HEK293 (cell line): ENCODE measurements at regions not wholly inside any gene's neighbourhood (a gene's known extent, or its start where the extent isn't known, plus 50 kb on each side); places are given as distances from the start of the nearest gene placed in this dataset.

ENCODE experiments used
- BCL11B ChIP-seq: fragments of 450-650 bp; formaldehyde crosslinking; IDR thresholded peaks from 2 replicates; pipeline ENCODE4 v1.5.1; 2016; ENCODE audit warnings: low read depth, missing biosample characterization, missing genetic modification characterization
- GFI1B ChIP-seq: fragments of 450-650 bp; formaldehyde crosslinking; IDR thresholded peaks from 2 replicates; pipeline ENCODE4 v1.5.1; 2016; ENCODE audit warnings: missing biosample characterization, missing genetic modification characterization
- GLI4 ChIP-seq: fragments of 450-650 bp; formaldehyde crosslinking; IDR thresholded peaks from 2 replicates; pipeline ENCODE4 v1.5.1; 2016; ENCODE audit warnings: missing biosample characterization, missing genetic modification characterization
- GLIS2 ChIP-seq: fragments of 450-650 bp; formaldehyde crosslinking; IDR thresholded peaks from 2 replicates; pipeline ENCODE4 v1.5.1; 2016; ENCODE audit warnings: missing biosample characterization, missing genetic modification characterization
- MZF1 ChIP-seq: fragments of 450-650 bp; formaldehyde crosslinking; IDR thresholded peaks from 2 replicates; pipeline ENCODE4 v1.5.1; 2017; ENCODE audit warnings: missing biosample characterization, missing genetic modification characterization, borderline replicate concordance
- SCRT2 ChIP-seq: fragments of 450-650 bp; formaldehyde crosslinking; IDR thresholded peaks from 2 replicates; pipeline ENCODE4 v1.5.1; 2016; ENCODE audit warnings: missing biosample characterization, missing genetic modification characterization
- WT1 ChIP-seq: fragments of 450-650 bp; formaldehyde crosslinking; IDR thresholded peaks from 2 replicates; pipeline ENCODE4 v1.5.1; 2016; ENCODE audit warnings: missing biosample characterization, missing genetic modification characterization
- YY1 ChIP-seq: fragments of 450-650 bp; formaldehyde crosslinking; IDR thresholded peaks from 2 replicates; pipeline ENCODE4 v1.5.1; 2018; ENCODE audit warnings: missing biosample characterization, missing genetic modification characterization
- ZBTB48 ChIP-seq: fragments of 450-650 bp; formaldehyde crosslinking; IDR thresholded peaks from 2 replicates; pipeline ENCODE4 v1.5.1; 2016; ENCODE audit warnings: missing biosample characterization, missing genetic modification characterization
- ZFP3 ChIP-seq: fragments of 450-650 bp; formaldehyde crosslinking; IDR thresholded peaks from 2 replicates; pipeline ENCODE4 v1.5.1; 2016; ENCODE audit warnings: low read depth, missing biosample characterization, missing genetic modification characterization
- ZNF155 ChIP-seq: fragments of 450-650 bp; formaldehyde crosslinking; IDR thresholded peaks from 2 replicates; pipeline ENCODE4 v1.5.1; 2016; ENCODE audit warnings: missing biosample characterization, missing genetic modification characterization
- ZNF202 ChIP-seq: fragments of 450-650 bp; formaldehyde crosslinking; IDR thresholded peaks from 2 replicates; pipeline ENCODE4 v1.5.1; 2016; ENCODE audit warnings: missing biosample characterization, missing genetic modification characterization, borderline replicate concordance
- ZNF239 ChIP-seq: fragments of 450-650 bp; formaldehyde crosslinking; IDR thresholded peaks from 2 replicates; pipeline ENCODE4 v1.5.1; 2016; ENCODE audit warnings: missing biosample characterization, missing genetic modification characterization
- ZNF24 ChIP-seq: fragments of 450-650 bp; formaldehyde crosslinking; IDR thresholded peaks from 2 replicates; pipeline ENCODE4 v1.5.1; 2016; ENCODE audit warnings: missing biosample characterization, missing genetic modification characterization
- ZNF266 ChIP-seq: fragments of 450-650 bp; formaldehyde crosslinking; IDR thresholded peaks from 2 replicates; pipeline ENCODE4 v1.5.1; 2016; ENCODE audit warnings: missing biosample characterization, missing genetic modification characterization, low read depth
- ZNF335 ChIP-seq: fragments of 450-650 bp; formaldehyde crosslinking; conservative IDR thresholded peaks from 2 replicates; pipeline ENCODE4 v1.5.1; 2016; ENCODE audit warnings: missing biosample characterization, missing genetic modification characterization
- ZNF341 ChIP-seq: fragments of 450-650 bp; formaldehyde crosslinking; IDR thresholded peaks from 2 replicates; pipeline ENCODE4; 2016; ENCODE audit warnings: low read depth, missing biosample characterization, missing genetic modification characterization
- ZNF391 ChIP-seq: fragments of 450-650 bp; formaldehyde crosslinking; IDR thresholded peaks from 2 replicates; pipeline ENCODE4 v1.5.1; 2016; ENCODE audit warnings: low read depth, missing biosample characterization, missing genetic modification characterization, borderline replicate concordance
- ZNF530 ChIP-seq: fragments of 450-650 bp; formaldehyde crosslinking; IDR thresholded peaks from 2 replicates; pipeline ENCODE4 v1.5.1; 2016; ENCODE audit warnings: low read depth, missing biosample characterization, missing genetic modification characterization
- ZNF600 ChIP-seq: fragments of 450-650 bp; formaldehyde crosslinking; IDR thresholded peaks from 2 replicates; pipeline ENCODE4 v1.5.1; 2016; ENCODE audit warnings: missing biosample characterization, missing genetic modification characterization
- ZNF677 ChIP-seq: fragments of 450-650 bp; IDR thresholded peaks from 2 replicates; pipeline ENCODE4 v1.5.0; 2018; ENCODE audit warnings: missing biosample characterization, mild to moderate bottlenecking, missing genetic modification characterization, moderate library complexity
- TF ChIP-seq, protein P1 (sequence below): fragments of 450-650 bp; formaldehyde crosslinking; IDR thresholded peaks from 2 replicates; pipeline ENCODE4 v1.5.1; 2016; ENCODE audit warnings: missing biosample characterization, missing genetic modification characterization
- TF ChIP-seq, protein P2 (sequence below): sonication (generic); formaldehyde crosslinking; IDR thresholded peaks from 2 replicates; pipeline ENCODE4 v1.8.1; 2022; ENCODE audit warnings: mild to moderate bottlenecking, moderate library complexity, missing genetic modification reagents
- TF ChIP-seq, protein P3 (sequence below): fragments of 450-650 bp; formaldehyde crosslinking; IDR thresholded peaks from 2 replicates; pipeline ENCODE4 v1.5.1; 2016; ENCODE audit warnings: missing biosample characterization, missing genetic modification characterization
- TF ChIP-seq, protein P4 (sequence below): fragments of 450-650 bp; formaldehyde crosslinking; conservative IDR thresholded peaks from 2 replicates; pipeline ENCODE4 v1.5.1; 2016; ENCODE audit warnings: low read depth, missing biosample characterization, missing genetic modification characterization
- TF ChIP-seq, protein P5 (sequence below): fragments of 450-650 bp; formaldehyde crosslinking; IDR thresholded peaks from 2 replicates; pipeline ENCODE4 v1.5.1; 2017; ENCODE audit warnings: missing biosample characterization, missing genetic modification characterization
- TF ChIP-seq, protein P6 (sequence below): fragments of 450-650 bp; formaldehyde crosslinking; IDR thresholded peaks from 2 replicates; pipeline ENCODE4 v1.5.1; 2016; ENCODE audit warnings: missing biosample characterization, missing genetic modification characterization

DNA sequence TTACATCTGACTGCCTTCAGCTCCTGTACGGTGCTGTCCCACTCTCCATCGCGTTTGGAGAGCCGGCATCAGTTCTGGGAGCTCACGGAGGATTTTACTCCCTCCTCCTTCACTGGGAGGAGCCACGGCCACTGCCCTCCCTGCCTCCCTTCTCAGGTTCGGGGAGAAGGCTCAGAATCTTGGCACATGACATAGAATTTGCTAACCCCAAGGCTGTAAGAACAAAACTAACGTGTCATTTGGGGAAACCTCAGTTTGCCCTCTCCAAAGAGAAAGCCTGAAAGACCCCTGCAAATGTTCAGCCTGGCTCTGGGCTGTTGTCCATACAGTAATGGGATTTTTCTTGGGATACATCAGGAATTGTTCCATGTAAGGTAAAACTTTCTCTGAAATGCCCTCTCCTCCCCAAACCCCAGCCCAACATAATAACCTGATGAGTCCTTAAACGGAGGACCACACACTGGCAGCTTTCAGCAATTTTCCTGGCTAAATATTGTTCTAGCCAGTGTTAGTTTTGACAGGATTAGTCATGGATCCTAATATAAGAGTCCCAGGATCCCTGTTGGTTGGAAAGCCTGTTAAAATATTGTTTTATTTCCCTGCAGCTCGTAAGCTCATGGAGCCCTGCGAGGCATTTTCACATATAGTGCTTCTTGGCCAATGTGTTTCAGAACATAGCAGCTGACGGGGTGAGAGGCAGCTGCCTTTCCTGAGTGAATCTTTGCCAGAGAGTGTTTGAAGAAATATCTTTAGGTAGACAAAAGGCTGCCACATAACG, 98.8 kb downstream of the RHOU start (continued):
- TF ChIP-seq, protein P1, sequence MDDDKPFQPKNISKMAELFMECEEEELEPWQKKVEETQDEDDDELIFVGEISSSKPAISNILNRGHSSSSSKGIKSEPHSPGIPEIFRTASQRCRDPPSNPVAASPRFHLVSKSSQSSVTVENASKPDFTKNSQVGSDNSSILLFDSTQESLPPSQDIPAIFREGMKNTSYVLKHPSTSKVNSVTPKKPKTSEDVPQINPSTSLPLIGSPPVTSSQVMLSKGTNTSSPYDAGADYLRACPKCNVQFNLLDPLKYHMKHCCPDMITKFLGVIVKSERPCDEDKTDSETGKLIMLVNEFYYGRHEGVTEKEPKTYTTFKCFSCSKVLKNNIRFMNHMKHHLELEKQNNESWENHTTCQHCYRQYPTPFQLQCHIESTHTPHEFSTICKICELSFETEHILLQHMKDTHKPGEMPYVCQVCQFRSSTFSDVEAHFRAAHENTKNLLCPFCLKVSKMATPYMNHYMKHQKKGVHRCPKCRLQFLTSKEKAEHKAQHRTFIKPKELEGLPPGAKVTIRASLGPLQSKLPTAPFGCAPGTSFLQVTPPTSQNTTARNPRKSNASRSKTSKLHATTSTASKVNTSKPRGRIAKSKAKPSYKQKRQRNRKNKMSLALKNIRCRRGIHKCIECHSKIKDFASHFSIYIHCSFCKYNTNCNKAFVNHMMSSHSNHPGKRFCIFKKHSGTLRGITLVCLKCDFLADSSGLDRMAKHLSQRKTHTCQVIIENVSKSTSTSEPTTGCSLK (tag by site-specific recombination): no peak
- TF ChIP-seq, protein P2, sequence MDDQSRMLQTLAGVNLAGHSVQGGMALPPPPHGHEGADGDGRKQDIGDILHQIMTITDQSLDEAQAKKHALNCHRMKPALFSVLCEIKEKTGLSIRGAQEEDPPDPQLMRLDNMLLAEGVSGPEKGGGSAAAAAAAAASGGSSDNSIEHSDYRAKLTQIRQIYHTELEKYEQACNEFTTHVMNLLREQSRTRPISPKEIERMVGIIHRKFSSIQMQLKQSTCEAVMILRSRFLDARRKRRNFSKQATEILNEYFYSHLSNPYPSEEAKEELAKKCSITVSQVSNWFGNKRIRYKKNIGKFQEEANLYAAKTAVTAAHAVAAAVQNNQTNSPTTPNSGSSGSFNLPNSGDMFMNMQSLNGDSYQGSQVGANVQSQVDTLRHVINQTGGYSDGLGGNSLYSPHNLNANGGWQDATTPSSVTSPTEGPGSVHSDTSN (CRISPR knock-in tag): no peak
- no peak for TF ChIP-seq ZBTB48
- no peak for TF ChIP-seq ZFP3 (tag by site-specific recombination)
- no peak for TF ChIP-seq MZF1
- TF ChIP-seq GFI1B: no peak
- no peak for TF ChIP-seq ZNF155 (tag by site-specific recombination)
- no peak for TF ChIP-seq YY1 (tag by site-specific recombination)
- no peak for TF ChIP-seq ZNF341
- TF ChIP-seq GLI4 (tag by site-specific recombination): no peak
- TF ChIP-seq, protein P3, sequence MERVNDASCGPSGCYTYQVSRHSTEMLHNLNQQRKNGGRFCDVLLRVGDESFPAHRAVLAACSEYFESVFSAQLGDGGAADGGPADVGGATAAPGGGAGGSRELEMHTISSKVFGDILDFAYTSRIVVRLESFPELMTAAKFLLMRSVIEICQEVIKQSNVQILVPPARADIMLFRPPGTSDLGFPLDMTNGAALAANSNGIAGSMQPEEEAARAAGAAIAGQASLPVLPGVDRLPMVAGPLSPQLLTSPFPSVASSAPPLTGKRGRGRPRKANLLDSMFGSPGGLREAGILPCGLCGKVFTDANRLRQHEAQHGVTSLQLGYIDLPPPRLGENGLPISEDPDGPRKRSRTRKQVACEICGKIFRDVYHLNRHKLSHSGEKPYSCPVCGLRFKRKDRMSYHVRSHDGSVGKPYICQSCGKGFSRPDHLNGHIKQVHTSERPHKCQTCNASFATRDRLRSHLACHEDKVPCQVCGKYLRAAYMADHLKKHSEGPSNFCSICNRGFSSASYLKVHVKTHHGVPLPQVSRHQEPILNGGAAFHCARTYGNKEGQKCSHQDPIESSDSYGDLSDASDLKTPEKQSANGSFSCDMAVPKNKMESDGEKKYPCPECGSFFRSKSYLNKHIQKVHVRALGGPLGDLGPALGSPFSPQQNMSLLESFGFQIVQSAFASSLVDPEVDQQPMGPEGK: no peak
- TF ChIP-seq BCL11B (tag by site-specific recombination): no peak
- no peak for TF ChIP-seq ZNF677 (tag by site-specific recombination)
- no peak for TF ChIP-seq ZNF391
- TF ChIP-seq ZNF530 (tag by site-specific recombination): no peak
- peak; percentile 78 for TF ChIP-seq ZNF335
- TF ChIP-seq, protein P4, sequence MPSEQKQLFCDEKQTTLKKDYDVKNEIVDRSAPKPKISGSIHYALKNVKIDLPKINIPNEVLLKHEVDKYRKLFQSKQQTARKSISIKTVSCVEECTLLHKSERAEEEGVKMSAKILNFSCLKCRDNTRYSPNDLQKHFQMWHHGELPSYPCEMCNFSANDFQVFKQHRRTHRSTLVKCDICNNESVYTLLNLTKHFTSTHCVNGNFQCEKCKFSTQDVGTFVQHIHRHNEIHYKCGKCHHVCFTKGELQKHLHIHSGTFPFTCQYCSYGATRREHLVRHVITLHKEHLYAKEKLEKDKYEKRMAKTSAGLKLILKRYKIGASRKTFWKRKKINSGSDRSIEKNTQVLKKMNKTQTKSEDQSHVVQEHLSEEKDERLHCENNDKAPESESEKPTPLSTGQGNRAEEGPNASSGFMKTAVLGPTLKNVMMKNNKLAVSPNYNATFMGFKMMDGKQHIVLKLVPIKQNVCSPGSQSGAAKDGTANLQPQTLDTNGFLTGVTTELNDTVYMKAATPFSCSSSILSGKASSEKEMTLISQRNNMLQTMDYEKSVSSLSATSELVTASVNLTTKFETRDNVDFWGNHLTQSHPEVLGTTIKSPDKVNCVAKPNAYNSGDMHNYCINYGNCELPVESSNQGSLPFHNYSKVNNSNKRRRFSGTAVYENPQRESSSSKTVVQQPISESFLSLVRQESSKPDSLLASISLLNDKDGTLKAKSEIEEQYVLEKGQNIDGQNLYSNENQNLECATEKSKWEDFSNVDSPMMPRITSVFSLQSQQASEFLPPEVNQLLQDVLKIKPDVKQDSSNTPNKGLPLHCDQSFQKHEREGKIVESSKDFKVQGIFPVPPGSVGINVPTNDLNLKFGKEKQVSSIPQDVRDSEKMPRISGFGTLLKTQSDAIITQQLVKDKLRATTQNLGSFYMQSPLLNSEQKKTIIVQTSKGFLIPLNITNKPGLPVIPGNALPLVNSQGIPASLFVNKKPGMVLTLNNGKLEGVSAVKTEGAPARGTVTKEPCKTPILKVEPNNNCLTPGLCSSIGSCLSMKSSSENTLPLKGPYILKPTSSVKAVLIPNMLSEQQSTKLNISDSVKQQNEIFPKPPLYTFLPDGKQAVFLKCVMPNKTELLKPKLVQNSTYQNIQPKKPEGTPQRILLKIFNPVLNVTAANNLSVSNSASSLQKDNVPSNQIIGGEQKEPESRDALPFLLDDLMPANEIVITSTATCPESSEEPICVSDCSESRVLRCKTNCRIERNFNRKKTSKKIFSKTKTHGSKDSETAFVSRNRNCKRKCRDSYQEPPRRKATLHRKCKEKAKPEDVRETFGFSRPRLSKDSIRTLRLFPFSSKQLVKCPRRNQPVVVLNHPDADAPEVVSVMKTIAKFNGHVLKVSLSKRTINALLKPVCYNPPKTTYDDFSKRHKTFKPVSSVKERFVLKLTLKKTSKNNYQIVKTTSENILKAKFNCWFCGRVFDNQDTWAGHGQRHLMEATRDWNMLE (tag by site-specific recombination): no peak
- TF ChIP-seq ZNF24 (tag by site-specific recombination): no peak
- no peak for TF ChIP-seq ZNF239 (tag by site-specific recombination)
- TF ChIP-seq, protein P5, sequence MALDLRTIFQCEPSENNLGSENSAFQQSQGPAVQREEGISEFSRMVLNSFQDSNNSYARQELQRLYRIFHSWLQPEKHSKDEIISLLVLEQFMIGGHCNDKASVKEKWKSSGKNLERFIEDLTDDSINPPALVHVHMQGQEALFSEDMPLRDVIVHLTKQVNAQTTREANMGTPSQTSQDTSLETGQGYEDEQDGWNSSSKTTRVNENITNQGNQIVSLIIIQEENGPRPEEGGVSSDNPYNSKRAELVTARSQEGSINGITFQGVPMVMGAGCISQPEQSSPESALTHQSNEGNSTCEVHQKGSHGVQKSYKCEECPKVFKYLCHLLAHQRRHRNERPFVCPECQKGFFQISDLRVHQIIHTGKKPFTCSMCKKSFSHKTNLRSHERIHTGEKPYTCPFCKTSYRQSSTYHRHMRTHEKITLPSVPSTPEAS: no peak
- TF ChIP-seq SCRT2 (tag by site-specific recombination): no peak
- TF ChIP-seq GLIS2: no peak
- no peak for TF ChIP-seq ZNF266 (tag by site-specific recombination)
- peak; percentile 96 for TF ChIP-seq WT1
- TF ChIP-seq, protein P6, sequence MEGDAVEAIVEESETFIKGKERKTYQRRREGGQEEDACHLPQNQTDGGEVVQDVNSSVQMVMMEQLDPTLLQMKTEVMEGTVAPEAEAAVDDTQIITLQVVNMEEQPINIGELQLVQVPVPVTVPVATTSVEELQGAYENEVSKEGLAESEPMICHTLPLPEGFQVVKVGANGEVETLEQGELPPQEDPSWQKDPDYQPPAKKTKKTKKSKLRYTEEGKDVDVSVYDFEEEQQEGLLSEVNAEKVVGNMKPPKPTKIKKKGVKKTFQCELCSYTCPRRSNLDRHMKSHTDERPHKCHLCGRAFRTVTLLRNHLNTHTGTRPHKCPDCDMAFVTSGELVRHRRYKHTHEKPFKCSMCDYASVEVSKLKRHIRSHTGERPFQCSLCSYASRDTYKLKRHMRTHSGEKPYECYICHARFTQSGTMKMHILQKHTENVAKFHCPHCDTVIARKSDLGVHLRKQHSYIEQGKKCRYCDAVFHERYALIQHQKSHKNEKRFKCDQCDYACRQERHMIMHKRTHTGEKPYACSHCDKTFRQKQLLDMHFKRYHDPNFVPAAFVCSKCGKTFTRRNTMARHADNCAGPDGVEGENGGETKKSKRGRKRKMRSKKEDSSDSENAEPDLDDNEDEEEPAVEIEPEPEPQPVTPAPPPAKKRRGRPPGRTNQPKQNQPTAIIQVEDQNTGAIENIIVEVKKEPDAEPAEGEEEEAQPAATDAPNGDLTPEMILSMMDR: no peak
- TF ChIP-seq ZNF202 (tag by site-specific recombination): no peak
- no peak for TF ChIP-seq ZNF600
